Astrocyte of the spinal cord (primary cell): ENCODE measurements at regions not wholly inside any gene's neighbourhood (a gene's known extent, or its start where the extent isn't known, plus 50 kb on each side); places are given as distances from the start of the nearest gene placed in this dataset.

Experiments
- DNase-seq: peaks from one replicate; pipeline ENCODE4 v3.0.0; 2011; ENCODE audit warnings: low read depth, low spot score
- H3K4me3 ChIP-seq: 2 replicates; pipeline ENCODE4 v1.5.1; 2011; ENCODE audit warnings: low read depth, mild to moderate bottlenecking, low read length, moderate library complexity
- CTCF ChIP-seq: IDR thresholded peaks from 2 replicates; pipeline ENCODE4 v1.5.1; 2012; ENCODE audit warnings: low read depth, mild to moderate bottlenecking, low read length, inconsistent platforms
- in situ Hi-C: cut with HindIII; loops from 2 replicates; pipeline ENCODE4 v1.10.0; 2017; ENCODE audit warnings: low sequenced_read_pairs

- DNase-seq, result no peak
- no peak for TF ChIP-seq CTCF
- in situ Hi-C loops, result no loop called here
- H3K4me3 ChIP-seq, result no peak overlapping the region
Measured at GRCh38 chr11:70780246-70780535, 381.9 kb downstream of the CTTN start.

GRCh38 chr11:70782401-70782913 is 384.1 kb downstream of the CTTN start:
- no peak for TF ChIP-seq CTCF
- no peak overlapping the region for H3K4me3 ChIP-seq
- DNase-seq, result no peak
- in situ Hi-C loops, result no loop called here

- in situ Hi-C loops, result no loop called here
- DNase-seq, result no peak
- H3K4me3 ChIP-seq, result no peak overlapping the region
- no peak for TF ChIP-seq CTCF
Measured at GRCh38 chr11:70783356-70783755, 385.0 kb downstream of the CTTN start.

DNA sequence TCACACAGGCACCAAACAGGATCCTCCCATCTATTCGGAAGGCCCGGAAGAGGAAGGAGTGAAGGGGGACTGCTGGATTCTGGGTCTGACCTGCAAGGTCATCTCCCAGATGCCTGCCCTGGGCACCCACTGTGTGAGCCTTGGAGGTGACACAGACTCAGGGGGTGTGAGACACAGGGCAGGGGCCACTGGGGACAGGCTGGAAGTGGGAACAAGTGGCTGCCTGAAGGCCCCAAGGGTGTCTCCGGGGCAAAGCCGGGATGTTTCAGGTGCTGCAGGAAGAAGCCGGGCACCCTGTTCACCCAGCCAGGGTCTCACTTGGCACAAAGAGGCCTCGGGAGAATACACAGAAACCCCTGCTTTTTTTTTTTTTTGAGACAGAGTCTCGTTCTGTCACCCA is 385.5 kb downstream of the CTTN start:
- no peak for TF ChIP-seq CTCF
- in situ Hi-C loops, result no loop called here
- no peak for DNase-seq
- no peak overlapping the region for H3K4me3 ChIP-seq

DNA sequence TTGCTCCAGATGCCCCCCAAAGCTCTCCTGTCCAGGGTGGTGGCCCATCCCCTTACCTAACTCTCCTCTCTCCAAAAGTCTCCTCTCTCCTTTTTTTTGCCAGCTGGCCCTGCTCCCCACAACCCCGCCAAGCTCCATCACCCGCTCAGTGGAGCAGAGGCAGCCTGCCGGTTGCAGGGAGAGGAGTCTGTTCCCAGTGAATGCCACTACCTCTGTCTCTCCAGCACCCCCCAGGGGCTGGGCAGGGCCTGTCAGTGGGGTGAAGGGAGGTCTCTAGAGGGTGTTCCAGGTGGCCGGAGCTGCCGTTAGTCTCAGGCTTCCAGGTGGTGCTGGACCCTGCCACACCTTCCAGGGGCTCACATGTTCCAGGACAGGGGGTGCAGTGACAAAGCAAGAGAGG is 387.0 kb downstream of the CTTN start:
- in situ Hi-C loops, result no loop called here
- DNase-seq, result no peak
- no peak overlapping the region for H3K4me3 ChIP-seq
- TF ChIP-seq CTCF, result no peak

DNA sequence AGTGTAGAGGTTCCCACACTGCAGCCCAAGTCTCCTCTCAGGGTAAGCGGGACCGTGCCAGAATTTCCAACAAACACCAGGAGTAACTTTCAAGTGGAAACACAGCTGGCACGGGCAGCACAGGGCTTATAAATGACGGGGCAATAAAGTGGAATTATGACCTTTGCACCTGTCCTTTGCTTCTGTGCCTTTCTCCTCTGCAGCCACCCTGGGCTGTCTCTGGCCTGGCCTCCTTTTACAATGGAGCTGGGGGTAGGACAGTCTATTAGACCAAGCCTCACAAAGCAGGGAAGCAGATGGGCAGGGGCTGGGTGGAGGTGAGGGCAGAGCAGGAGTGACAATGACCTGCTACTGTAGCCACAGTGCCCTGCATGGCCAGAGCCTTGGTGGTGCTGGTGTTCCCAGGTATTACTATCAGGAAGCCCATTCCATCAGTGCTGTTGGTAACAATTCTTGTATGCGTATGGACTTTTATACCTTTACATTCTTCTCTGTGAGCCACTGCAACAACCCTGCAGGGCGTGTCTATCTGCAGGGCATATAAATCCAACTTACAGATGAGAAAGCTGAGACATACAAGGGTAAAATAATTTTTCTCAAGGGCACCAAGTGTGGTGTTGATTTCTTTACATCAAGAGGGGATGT is 387.8 kb downstream of the CTTN start:
- no peak for TF ChIP-seq CTCF

More for the DNA sequence above, 387.8 kb downstream of the CTTN start:
- H3K4me3 ChIP-seq, result no peak overlapping the region
- DNase-seq, result no peak
- in situ Hi-C loops, result no loop called here
